GM23338 (cell line): ENCODE measurements at regions not wholly inside any gene's neighbourhood (a gene's known extent, or its start where the extent isn't known, plus 50 kb on each side); places are given as distances from the start of the nearest gene placed in this dataset.

Source experiments
- ATAC-seq: fragments of 200-7000 bp; cut with Tn5 transposase; 3 replicates; pipeline ENCODE4 v1.9.1; 2020
- DNase-seq: peaks from one replicate; pipeline ENCODE4 v3.0.0-alpha.2; 2015; ENCODE audit warnings: low spot score
- H2AFZ ChIP-seq: fragments of 200-600 bp; sonication (generic); 2 replicates; pipeline ENCODE4 v1.8.0; 2016; ENCODE audit warnings: antibody characterized with exemption, mild to moderate bottlenecking, moderate library complexity
- H3F3A ChIP-seq: fragments of 200-600 bp; sonication (generic); replicated peaks from 2 replicates; pipeline ENCODE4 v1.8.0; 2017; ENCODE audit warnings: antibody characterized with exemption, mixed run types, low read depth
- H3K27ac ChIP-seq: fragments of 200-600 bp; sonication (generic); 2 replicates; pipeline ENCODE4 v1.6.1; 2016; ENCODE audit warnings: low read depth
- H3K27me3 ChIP-seq: fragments of 200-600 bp; sonication (generic); 2 replicates; pipeline ENCODE4 v1.8.0; 2016; ENCODE audit warnings: mild to moderate bottlenecking, mixed run types, moderate library complexity; ENCODE audit not compliant: insufficient read depth
- H3K36me3 ChIP-seq: fragments of 200-600 bp; sonication (generic); 2 replicates; pipeline ENCODE4 v1.8.0; 2016; ENCODE audit warnings: mild to moderate bottlenecking; ENCODE audit not compliant: insufficient read depth
- H3K4me1 ChIP-seq: fragments of 200-600 bp; sonication (generic); 2 replicates; pipeline ENCODE4 v1.8.0; 2016; ENCODE audit warnings: mild to moderate bottlenecking, moderate library complexity; ENCODE audit not compliant: insufficient read depth
- H3K4me2 ChIP-seq: fragments of 200-600 bp; sonication (generic); 2 replicates; pipeline ENCODE4 v1.7.1; 2017; ENCODE audit warnings: mixed run types
- H3K4me3 ChIP-seq: fragments of 200-600 bp; sonication (generic); 2 replicates; pipeline ENCODE4 v1.6.1; 2016; ENCODE audit warnings: mixed run types
- H3K79me2 ChIP-seq: fragments of 200-600 bp; sonication (generic); replicated peaks from 2 replicates; pipeline ENCODE4 v1.8.0; 2017; ENCODE audit warnings: mild to moderate bottlenecking; ENCODE audit not compliant: insufficient read depth
- H3K9me2 ChIP-seq: fragments of 200-600 bp; sonication (generic); 2 replicates; pipeline ENCODE4 v1.8.0; 2017; ENCODE audit not compliant: insufficient read depth
- H4K20me1 ChIP-seq: fragments of 200-600 bp; sonication (generic); replicated peaks from 2 replicates; pipeline ENCODE4 v1.8.0; 2017; ENCODE audit warnings: mild to moderate bottlenecking; ENCODE audit not compliant: insufficient read depth
- H3K27ac Mint-ChIP-seq: 2 replicates; pipeline ENCODE4 v1.8.0; 2020; ENCODE audit warnings: inconsistent platforms, mild to moderate bottlenecking, moderate library complexity, mixed read lengths
- H3K27me3 Mint-ChIP-seq: 3 replicates; pipeline ENCODE4 v1.8.0; 2022; ENCODE audit warnings: low read depth, mild to moderate bottlenecking, moderate library complexity, mixed read lengths, inconsistent platforms; ENCODE audit not compliant: insufficient read depth, poor library complexity
- H3K36me3 Mint-ChIP-seq: 3 replicates; pipeline ENCODE4 v1.8.0; 2021; ENCODE audit warnings: low read depth, mild to moderate bottlenecking, inconsistent platforms, moderate library complexity, mixed read lengths
- H3K4me1 Mint-ChIP-seq: 3 replicates; pipeline ENCODE4 v1.8.0; 2020; ENCODE audit warnings: mild to moderate bottlenecking, inconsistent platforms, mixed read lengths
- H3K4me3 Mint-ChIP-seq: 3 replicates; pipeline ENCODE4 v1.8.0; 2021; ENCODE audit warnings: moderate library complexity, mild to moderate bottlenecking, inconsistent platforms, mixed read lengths
- H3K9me3 Mint-ChIP-seq: 3 replicates; pipeline ENCODE4 v1.8.0; 2020; ENCODE audit warnings: moderate library complexity, mild to moderate bottlenecking, inconsistent platforms, mixed read lengths
- CREB1 ChIP-seq: fragments of 250-450 bp; sonication (Bioruptor Pico); IDR thresholded peaks from 2 replicates; pipeline ENCODE4 v1.5.0; 2020; ENCODE audit warnings: low read depth, mild to moderate bottlenecking, moderate library complexity
- EZH2 ChIP-seq: fragments of 200-600 bp; sonication (generic); IDR thresholded peaks from one replicate; pipeline ENCODE4 v1.8.0; 2017; ENCODE audit warnings: antibody characterized with exemption, mild to moderate bottlenecking, low read depth; ENCODE audit not compliant: unreplicated experiment
- STAT1 ChIP-seq: IDR thresholded peaks from one replicate; pipeline ENCODE4 v1.6.1; 2016; ENCODE audit warnings: antibody characterized with exemption; ENCODE audit not compliant: unreplicated experiment
- ZNF331 ChIP-seq: fragments of 250-450 bp; sonication (Bioruptor Pico); IDR thresholded peaks from 2 replicates; pipeline ENCODE4 v1.5.0; 2020; ENCODE audit warnings: low read depth, mild to moderate bottlenecking, moderate library complexity
- ZNF462 ChIP-seq: fragments of 250-450 bp; sonication (Bioruptor Pico); IDR thresholded peaks from 2 replicates; pipeline ENCODE4 v1.5.0; 2020; ENCODE audit warnings: mild to moderate bottlenecking, moderate library complexity

DNA sequence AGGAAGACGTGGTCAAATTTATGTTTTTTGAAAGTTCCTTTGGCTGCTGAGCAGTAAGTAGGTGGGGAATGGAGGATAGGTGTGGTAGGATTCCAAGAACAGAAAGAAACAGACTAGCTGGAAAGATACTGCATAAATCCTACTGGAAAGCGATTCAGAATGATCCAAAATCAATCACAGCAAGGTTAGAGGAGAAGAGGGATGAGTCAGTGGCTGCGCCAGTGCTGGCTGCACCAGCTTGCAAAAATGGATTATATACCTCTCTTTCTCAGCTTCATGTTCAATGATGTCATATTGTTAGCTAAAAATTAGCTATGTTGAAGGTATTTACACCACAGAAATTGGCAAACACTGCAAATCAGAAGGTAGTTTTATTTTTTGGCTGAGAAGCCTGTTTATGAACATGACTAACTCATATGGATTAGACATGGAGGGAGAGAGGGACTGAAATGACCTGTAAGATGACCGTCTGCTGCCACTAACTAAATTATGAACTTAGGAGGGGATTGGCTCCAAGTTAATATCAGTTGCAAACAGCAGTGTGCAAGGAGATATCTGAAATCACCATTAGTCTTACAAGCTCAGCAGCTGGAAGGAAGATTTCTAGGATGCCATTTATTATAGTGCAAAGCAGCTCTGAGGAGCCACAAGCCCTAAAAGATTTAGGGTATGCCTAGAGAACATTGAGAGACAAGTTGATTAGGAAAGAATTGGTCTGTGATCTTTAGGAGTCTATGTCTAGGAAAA, 405.3 kb downstream of the MID1IP1 start (continued):
- TF ChIP-seq EZH2, result no peak
- TF ChIP-seq ZNF462 (CRISPR knock-in tag), result no peak
- no peak for TF ChIP-seq CREB1 (CRISPR knock-in tag)
- no peak for TF ChIP-seq STAT1

- H4K20me1 ChIP-seq, result no peaks in the 10 kb centered on the region
- H3K4me2 ChIP-seq, result no peak overlapping the region
- TF ChIP-seq ZNF331 (CRISPR knock-in tag), result no peak
- H3K9me2 ChIP-seq, result no peaks in the 10 kb centered on the region
- H3K27ac ChIP-seq, result no peak overlapping the region
- H3K4me1 Mint-ChIP-seq, result peaks cover 8% of the 10 kb centered on the region; the same call in 2 of the 3 replicates
- no peaks in the 10 kb centered on the region for H3K27me3 ChIP-seq
- H3K4me3 Mint-ChIP-seq, result no peak overlapping the region
- DNase-seq (no peak), ATAC-seq (no peak)
- no peaks in the 10 kb centered on the region for H3K79me2 ChIP-seq
- H3K27ac Mint-ChIP-seq, result no peak overlapping the region
- no peaks in the 10 kb centered on the region for H3K36me3 Mint-ChIP-seq
- no peaks in the 10 kb centered on the region for H3K4me1 ChIP-seq
- no peaks in the 10 kb centered on the region; the same call in 2 of the 3 replicates for H3K9me3 Mint-ChIP-seq
- H3K27me3 Mint-ChIP-seq, result peaks cover 1% of the 10 kb centered on the region
- H3F3A ChIP-seq, result no peaks in the 10 kb centered on the region
- H3K4me3 ChIP-seq, result no peak overlapping the region
- H3K36me3 ChIP-seq, result no peaks in the 10 kb centered on the region
- no peak overlapping the region for H2AFZ ChIP-seq
These were observed 410.2 kb downstream of the MID1IP1 start for GRCh38 chrX:39211501-39211900.
